ENCODE measurements at regions not wholly inside any gene's neighbourhood (a gene's known extent, or its start where the extent isn't known, plus 50 kb on each side); places are given as distances from the start of the nearest gene placed in this dataset.

GRCh38 chr6:4185846-4186245, 50.5 kb upstream of the ECI2 start:
- TF ChIP-seq EP300 (IDR thresholded peaks at IDR 0.05; ENCODE audit: borderline replicate concordance) = no peak
- TF ChIP-seq CREB1 (IDR thresholded peaks at IDR 0.05; ENCODE audit: low read depth) = no peak
- TF ChIP-seq MAX (IDR thresholded peaks at IDR 0.05) = no peak
- TF ChIP-seq FOXM1 (IDR thresholded peaks at IDR 0.05; ENCODE audit: borderline replicate concordance, low read depth) = no peak
- no peak for TF ChIP-seq REST (IDR thresholded peaks at IDR 0.05; ENCODE audit: low read depth)
- no peak for TF ChIP-seq RAD21 (IDR thresholded peaks at IDR 0.05; ENCODE audit: low read depth)
